ENCODE measurements at regions not wholly inside any gene's neighbourhood (a gene's known extent, or its start where the extent isn't known, plus 50 kb on each side); places are given as distances from the start of the nearest gene placed in this dataset.
"Not testable (repeated sequence)": the region's sequence is repeated elsewhere in the genome, so short reads cannot be mapped to it uniquely, and the experiment has no call there.

DNA sequence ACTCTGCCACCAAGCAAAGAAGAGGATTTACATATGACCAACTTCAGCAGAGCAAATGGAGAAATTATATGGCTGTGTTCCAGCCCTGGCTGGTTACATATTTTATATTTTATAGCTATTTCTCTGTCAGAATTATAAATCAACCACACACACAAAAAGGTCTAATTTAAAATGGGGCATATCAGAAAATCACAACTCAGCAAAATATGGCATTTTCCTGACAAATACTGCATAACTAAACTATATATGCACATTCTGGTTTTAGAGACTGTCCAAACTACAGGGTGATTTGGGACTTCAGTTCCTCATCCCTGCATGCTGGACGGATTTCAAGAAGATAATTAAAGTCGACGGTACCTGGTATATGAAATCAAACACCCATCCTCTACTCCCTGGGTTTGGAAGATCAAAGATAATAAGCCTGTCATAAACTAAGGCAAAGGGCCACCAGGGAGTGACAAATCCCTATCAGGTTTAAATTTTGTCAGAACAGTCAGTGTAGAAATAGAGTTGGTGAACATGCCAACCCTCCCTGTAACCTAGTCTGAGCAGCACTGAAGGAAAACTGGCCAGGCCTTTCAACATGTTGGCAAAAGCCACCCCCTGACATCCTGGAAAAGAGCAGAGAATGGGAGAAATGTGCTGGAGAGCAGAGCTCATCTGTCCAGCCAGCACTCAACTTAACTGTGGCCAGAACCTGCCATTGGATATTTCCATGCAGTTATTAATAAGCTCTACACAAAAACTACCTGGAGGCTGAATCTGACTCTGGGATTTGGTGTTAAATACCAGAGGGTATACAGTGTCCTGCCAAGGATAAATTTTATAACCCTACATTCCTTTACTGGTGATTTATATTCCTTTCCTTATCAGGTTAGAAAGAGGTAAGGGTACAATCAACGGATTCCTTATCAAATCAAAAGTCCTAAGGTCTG is 235.7 kb downstream of the ENC1 start:
- DNase-seq (ENCODE audit: low spot score), result no peak

DNA sequence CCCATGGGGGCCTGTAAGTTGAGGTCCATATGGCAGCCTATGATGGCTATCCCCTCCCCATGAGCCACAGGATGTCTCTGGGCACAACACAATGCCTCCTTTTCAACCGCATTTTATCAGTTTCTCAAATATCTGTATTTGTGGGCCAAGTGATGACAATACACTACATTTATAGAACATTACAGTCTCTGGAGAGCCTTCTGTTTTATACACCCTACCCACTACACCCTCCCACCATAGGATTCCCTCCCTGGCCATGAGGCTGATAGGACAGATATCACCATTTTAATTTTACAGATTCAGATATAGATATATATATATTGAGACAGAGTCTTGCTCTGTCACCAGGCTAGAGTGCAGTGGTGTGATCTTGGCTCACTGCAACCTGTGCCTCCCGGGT is 236.8 kb downstream of the ENC1 start:
- DNase-seq (ENCODE audit: low spot score), result no peak

DNA sequence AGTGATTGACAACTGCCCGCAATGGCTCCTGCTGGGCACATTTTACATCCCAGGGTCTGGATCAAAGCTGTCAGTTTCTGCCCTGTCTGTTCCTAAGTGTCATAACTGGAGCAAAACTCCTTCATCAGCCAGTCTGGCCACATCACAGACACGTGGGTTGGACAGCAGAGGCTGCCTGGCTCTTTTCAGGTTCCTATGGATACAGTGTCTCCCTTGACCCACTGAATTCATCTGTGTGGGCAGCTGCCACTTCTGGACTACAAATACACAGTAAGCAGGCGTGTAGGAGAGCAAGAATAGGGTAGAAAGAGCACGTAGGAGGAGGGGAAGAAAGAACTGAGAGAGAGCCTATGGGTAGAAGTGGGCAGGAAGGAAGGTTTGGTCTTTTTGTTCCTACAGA is 238.0 kb downstream of the ENC1 start:
- DNase-seq (ENCODE audit: low spot score), result no peak

DNA sequence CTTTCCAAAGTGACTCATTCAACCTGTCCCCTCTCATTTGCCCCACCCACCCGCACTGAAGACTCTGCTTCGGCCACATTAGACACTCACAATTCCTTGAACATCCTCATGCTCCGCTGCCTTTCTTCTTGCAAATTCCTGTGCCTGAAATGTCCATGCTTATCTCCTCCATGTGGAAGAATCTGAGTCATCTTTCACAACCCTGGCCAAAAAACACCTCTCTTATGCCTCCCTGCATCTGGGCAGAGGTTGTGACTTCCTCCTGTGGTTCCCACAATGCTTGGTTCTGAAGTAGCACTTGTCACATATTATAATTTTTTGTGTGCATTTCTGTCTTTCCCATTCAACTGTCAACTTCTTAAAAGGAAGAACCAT is 238.6 kb downstream of the ENC1 start:
- no peak for DNase-seq (ENCODE audit: low spot score)

DNA sequence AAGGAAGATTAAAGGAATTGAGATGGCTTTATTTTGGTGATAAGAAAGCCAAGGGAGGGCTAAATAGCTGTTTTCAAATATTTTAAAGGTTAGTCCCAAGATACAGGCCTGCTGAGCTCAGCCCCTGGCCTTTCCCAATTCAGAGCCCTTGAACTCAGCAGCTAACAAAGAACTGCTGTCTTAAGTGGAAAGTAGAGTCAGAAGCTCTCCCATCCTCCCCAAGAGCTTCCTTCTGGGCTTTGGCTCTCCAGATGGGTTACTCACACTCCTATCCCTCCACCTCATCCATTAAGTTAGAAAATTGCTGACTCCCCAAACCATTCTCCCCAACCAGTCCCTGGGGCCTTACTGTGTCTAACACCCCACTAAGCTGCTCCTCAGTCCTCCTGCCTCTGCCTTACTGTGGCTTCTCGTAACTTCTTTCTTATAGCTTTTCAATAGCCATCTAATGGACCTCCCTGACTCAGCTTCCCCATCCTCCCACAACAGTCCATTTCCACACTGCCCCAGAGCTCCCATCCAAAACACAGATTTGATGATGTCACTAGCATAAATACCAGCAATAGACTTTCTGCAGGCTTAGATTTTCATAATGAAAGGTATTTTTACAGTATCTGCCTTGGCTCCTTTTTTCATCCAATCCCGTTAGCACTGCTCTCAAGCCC is 239.1 kb downstream of the ENC1 start:
- DNase-seq (ENCODE audit: low spot score), result no peak

DNA sequence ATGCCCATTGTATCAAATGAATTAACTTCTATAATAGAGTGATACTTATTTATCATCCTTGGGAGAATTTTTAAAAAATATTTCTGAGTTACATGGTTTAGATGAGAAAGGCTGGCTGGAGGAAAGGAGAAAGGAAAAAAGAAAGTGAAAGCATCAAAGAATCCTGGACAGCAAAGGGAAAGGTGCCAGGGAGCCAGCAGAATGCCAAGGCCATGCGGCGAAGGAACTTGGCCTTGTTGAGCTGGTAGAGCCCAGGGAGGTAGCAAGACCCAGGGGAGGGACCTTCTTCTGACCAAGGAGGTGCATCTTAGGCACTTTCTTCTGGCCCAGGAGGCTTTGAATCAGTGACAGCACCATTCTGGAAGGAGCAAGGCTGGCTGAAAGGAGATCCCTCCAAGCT is 240.5 kb downstream of the ENC1 start:
- no peak for DNase-seq (ENCODE audit: low spot score)

DNA sequence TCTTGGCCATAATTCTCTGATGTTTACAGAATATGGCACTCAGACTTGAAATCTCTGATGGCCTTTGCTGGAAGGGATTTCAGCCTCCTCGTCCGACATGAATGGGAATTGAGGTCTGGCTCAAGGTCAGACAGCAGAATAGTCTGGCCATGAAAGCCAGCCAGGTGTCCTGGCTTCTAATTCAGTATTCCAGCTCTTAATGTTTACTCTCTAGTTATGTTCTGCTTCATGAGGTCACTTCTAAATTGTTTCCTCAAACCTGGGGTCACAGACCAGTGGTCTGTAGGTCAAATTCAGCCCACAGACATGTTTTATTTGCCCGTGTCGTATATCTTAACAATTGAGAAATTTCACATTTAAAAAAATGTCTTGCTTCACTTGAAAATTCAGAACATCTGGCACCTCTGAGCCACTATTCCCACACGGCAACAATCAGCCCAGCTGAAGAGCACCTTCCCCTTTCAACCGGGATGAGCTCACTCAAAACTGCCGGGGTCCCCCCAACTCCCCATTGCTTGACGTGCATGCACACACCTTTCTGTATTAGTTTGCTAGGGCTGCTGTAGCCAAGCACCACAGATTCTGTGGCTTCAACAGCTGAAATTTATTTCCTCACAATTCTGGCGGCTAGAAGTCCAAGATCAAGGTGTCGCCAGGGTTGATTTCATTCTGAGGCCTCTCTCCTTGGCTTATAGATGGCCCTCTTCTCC is 243.5 kb downstream of the ENC1 start:
- DNase-seq (ENCODE audit: low spot score), result no peak

DNA sequence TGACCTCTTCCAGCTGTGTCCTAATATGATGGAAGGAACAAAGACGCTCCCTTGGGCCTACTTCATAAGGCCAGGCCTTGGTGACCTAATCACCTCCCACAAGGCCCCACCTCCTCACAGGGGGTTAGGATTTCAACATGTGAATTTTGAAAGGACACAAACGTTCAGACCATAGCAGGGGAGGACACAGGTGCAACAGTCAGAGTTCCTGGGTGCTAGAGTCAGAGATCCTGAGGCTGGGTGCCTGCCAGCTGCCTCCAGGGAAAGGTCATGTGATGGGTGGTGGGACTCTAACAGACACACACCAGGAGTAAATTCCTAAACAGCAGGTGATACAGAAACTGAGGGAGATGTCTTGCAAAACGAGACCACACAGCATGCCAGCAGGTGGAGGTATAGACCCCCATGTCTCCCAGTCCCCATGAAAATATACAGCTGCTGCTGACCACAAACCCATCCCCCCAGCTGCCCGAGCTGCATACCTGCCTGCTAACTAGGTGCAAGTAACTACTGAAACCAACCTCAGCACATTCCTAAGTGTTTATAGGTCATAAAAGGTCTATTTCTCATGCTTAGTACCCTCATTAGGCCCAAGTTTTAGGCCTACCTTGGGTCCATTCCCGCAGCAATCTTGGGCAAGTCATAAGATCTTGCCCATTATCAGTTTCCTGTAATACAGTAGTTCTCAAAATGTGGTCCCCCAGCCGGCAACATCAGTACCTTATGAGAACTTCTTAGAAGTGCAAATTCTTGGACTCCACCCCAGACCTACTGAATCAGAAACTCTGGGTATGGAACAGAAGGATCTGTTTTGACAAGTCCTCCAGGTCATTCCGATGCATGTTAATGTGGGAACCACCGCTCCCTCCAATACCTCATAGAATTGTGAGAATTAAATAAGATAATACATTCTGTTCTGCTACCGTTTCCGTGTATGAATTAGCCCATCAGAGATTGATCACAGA is 245.3 kb downstream of the ENC1 start:
- DNase-seq (ENCODE audit: low spot score), result no peak

DNA sequence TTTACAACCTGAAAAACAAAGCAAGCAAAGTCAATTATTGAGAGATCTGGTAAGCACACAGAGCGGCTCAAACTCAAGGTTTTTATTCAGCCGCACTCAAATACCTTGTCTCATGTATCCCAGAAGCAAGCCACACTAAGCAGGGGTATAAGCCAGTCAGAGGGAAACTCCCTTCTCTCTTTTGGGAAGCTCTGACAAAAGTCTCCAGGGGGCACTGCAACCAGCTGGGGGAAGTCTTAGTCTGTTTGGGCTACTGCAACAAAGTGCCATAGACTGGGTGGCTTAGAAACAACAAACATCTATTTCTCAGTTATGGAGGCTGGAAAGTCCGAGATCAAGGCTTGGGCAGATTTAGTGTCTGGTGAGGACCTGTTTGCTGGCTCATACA is 246.0 kb downstream of the ENC1 start:
- DNase-seq (ENCODE audit: low spot score), result no peak

DNA sequence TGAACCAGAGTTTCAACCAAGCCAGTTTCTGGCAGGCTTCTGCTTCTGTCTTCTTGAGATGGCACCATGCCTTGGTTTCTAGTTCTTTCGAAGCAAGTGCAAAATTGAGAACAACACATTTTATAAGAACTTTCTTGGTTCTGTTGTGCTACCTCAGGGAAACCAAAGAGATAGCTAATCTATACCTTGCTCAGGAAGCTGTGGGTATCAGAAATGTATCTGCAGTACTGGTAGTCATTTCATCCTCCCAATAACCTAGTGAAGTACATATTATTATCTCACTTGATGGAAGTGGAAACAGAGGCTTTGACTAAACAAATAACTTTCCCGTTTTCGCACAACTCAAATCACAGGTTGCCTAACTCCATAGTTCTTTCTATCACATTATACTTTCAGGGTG is 246.6 kb downstream of the ENC1 start:
- DNase-seq (ENCODE audit: low spot score), result no peak

DNA sequence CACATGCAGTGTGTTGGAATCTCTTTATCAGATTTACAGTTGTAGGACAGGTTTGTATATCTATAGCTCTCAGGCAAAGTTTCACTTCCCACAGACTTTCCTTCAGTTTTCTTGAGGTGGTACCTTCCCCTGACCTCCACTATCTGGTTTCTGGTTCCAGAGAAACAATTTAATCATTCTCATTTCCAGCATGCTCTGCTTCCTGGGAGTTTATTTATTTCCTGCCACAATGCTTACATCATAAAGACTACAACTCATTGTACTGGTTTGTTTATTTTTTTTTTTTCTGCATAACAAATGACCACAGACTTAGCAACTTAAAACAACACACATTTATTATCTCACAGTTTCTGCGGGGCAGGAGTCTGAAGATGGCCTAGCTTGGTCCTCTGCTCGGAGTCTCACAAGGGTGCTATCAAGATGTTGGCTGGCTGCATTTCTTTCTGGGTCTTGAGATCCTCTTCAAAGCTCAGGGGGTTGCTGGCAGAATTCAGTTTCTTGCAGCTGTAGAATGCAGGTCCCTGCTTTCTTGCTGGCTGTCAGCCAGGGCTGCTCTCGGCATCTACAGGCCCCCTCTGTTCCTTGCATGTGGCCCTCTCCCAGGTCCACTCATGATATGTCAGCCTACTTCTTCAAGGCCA is 247.7 kb downstream of the ENC1 start:
- DNase-seq (ENCODE audit: low spot score), result no peak

DNA sequence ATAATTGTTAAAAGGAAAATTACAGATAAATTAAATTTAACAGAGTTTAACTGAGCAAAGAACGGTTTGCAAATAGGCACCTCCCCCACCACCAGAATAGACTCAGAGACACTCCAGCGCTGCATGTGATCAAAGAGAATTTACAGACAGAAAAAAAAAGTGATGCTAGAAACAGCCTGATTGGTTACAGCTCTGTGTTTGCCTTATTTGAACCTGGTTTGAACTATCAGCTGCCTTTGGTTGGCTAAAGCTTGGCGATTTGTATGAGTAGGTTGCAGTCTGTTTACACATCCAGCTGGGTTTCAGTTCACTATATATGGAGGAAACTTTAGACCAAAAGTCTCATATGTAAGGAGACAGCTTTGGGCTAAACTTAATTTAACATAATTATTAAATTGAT is 249.1 kb downstream of the ENC1 start:
- no peak for DNase-seq (ENCODE audit: low spot score)

DNA sequence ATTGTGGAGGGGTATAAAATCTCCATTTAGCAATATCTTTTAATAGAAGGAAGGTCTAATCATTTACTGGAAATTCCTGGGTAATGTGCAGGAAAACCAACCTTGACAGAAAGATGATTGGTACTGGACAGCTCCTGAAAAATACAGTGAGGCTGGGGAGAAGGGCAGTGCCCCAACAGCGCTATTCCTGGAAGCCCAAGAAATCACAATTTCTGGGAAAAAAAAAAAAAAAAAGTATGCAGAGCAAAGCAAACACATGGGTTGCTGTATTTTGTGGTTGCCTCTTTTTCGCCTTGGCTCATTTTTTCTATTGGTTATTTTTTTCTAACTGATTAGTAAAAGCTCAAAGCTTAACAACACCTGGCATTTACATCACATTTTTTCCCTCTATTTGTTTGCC is 249.7 kb downstream of the ENC1 start:
- DNase-seq (ENCODE audit: low spot score), result no peak

DNA sequence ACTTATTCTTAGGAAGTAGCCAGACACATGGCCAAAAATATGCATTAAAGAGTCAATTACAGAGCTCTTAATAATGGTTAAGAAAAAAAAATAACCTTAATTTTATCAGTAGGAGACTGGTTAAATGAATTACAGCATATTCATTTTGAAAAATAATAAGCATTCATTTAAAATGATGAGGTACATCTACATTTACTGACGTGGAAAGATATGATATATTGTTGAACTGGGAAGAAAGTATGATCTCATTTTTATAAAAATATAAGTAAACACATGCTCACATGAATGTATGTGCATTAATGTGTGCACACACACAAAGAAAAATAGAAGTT is 250.3 kb downstream of the ENC1 start:
- DNase-seq (ENCODE audit: low spot score), result no peak

DNA sequence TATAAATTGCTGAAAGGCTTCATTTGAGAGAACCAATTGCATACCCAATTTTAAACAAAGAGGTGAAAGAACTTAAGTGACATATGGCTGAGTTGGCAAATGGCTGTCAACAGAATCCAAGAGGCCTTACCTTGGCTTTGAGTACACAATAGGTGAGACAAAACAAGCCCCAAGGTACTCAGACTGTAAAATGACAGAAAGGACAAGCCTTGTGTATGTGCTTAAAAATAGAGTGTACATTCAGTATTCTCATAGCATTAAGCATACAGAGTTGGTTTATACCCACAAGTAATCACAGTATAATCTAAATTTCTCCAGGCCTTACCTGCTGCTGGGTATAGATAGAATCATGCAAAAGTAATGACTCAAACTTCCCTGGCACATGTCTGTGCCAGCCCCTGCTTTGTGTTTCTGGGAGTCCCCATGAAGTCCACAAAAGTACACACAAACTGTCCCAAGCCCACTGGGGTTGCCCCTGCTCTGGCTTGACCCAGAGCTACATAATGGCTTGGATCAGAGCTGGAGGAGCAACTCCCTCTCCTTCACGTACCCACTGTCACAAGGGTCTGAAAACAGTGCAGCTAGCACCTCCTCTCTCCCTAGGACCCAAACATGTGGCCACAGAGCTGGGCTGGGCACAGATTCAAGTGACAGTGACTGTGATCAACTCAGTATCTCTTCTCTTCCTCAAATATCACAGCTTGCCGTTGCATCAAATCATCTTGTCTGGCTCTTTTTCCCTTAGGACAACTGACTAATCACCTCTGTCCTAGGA is 250.8 kb downstream of the ENC1 start:
- DNase-seq (ENCODE audit: low spot score), result no peak

DNA sequence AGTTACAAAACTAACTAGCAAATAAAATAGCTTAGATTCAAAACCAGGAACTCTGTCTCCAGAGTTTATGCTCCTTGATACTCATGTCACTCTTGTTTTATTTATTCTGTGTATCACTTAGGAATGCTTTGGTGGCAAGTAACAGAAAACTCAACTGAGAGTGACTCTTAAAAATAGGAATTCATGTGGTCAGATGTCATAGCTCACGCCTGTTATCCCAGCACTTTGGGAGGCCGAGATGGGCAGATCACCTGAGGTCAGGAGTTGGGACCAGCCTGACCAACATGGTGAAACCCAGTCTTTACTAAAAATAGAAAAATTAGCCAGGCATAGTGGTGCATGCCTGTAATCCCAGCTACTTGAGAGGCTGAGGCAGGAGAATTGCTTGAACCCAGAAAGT is 252.1 kb downstream of the ENC1 start:
- DNase-seq (ENCODE audit: low spot score), result not testable (repeated sequence)

DNA sequence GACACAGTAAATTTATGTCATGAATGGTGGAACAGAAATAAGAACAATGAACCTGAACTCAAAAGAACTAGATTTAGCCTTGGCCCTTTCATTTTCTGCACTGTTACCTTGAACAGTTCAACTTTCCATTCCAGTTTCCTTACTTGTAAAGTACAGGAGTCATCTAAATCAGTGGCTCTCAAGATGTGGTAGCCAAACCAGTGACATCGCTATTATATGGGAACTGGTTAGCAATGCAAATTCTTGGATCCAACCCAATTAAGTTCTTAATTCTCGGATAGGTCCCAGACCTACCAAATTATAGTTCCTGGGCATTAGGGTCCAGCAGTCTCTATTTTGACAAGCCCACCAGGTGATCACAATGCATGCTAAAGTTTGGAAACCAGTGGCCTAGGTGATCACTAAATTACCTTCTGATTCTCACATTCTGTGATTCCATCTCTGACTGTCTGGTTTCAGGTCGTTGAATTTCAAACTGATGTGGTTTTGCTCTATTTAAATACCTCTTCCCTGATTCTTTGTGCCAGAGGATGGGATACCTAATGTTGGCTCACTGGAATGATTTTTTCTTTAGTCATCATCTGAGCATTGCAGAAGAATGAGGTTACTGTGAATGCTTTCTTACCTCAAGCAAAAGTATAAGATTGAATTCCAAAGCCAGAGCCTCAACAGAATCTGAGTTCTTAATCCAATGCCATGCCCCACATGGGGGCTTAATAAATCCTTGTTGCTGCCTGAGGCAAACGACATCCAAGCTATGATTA is 253.8 kb downstream of the ENC1 start:
- no peak for DNase-seq (ENCODE audit: low spot score)

DNA sequence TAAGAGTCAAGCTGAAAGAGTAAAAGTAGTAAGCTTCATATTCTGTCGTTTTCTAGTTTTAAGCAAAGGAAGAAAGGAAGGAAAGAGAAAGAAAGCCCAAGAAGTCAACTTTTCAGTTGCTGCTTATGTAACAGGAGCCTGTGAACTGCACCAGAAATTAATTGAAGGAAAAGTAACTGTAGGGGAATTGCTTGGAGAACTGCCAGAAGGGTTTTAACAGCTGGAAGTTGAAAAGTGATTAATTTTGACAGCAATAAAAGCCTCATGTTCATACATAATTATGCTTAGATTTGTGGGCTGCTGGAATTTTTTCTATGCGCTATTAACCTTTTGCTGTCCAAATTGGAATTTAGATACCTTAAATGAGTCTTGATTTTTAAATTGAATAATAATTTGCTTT is 255.7 kb downstream of the ENC1 start:
- no peak for DNase-seq (ENCODE audit: low spot score)

DNA sequence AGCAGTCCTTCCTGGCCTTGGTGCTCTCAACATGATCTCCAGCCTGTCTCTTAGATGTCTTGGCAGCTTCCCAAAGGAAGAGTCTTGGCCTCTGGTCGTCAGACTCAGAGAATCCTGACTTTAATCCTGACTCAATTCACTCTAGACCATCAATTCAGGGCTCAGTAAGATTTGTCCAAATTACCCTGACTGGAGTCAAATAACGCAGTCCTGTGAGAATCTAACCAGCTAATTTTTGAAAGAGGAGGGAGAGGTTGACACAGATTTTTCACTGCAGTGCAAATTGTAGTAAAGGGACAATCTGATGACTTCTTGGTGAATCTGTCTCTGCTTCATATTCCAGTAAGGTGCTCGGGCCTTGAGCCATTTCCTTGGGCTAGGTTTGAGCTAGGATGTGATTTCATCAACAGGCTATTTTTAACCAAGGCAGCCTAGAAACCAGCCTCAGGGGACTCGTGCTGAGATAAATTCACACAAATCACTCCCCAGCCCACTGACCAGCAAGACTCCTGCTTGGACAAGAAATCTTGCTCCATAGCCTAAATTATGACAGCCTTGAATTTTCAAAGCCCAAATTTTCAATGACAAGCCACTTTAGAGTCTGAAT is 257.4 kb downstream of the ENC1 start:
- no peak for DNase-seq (ENCODE audit: low spot score)
